HCT116 (cell line): ENCODE measurements at regions not wholly inside any gene's neighbourhood (a gene's known extent, or its start where the extent isn't known, plus 50 kb on each side); places are given as distances from the start of the nearest gene placed in this dataset.

Source experiments
- ATAC-seq: fragments of 200-7000 bp; cut with Tn5 transposase; 2 replicates; pipeline ENCODE4 v1.9.1; 2020; ENCODE audit warnings: mild to moderate bottlenecking, moderate library complexity
- BruUV-seq: library from RNA; stranded (reverse); fragments of 400-500 nt; replicated peaks from 2 replicates; lab custom pipeline; 2021; lab: Mats Ljungman, UMichigan
- CTCF ChIA-PET: fragments of 300-600 bp; sonication (Branson Sonifier 250); formaldehyde crosslinking; loops from one replicate; lab custom pipeline; 2021; ENCODE audit warnings: antibody characterized with exemption; lab: Charles Lee
- POLR2A ChIA-PET: fragments of 300-600, 350-600 bp; sonication (Branson Sonifier 250); formaldehyde crosslinking; loops from one replicate; lab custom pipeline; 2021; ENCODE audit warnings: antibody characterized with exemption; lab: Charles Lee
- RAD21 ChIA-PET, 2 experiments: fragments of 300-600 bp; sonication (Branson Sonifier 250); formaldehyde crosslinking; loops; one replicate each; lab custom pipeline; 2023; ENCODE audit warnings: low total read pairs in 2 of 2; ENCODE audit not compliant: uncharacterized antibody in 2 of 2, unreplicated experiment in 2 of 2, low non-redundant PET in 1 of 2; lab: Charles Lee
- DNase-seq: peaks from one replicate; pipeline ENCODE4 v3.0.0-alpha.2; 2010; ENCODE audit warnings: low read depth, low spot score
- H2AFZ ChIP-seq: fragments of 200-600 bp; shearing (Covaris generic), sonication (generic); 2 replicates; pipeline ENCODE4 v1.6.1; 2017; ENCODE audit warnings: low read depth, mixed run types, mixed read lengths, antibody characterized with exemption, low read length; ENCODE audit not compliant: poor library complexity, severe bottlenecking
- H3K27ac ChIP-seq: 2 replicates; pipeline ENCODE4 v1.5.1; 2012; ENCODE audit warnings: low read depth, low read length
- H3K27me3 ChIP-seq: fragments of 200-600 bp; sonication (generic); 2 replicates; pipeline ENCODE4 v1.6.1; 2016; ENCODE audit warnings: mixed run types, low read length, mixed read lengths; ENCODE audit not compliant: insufficient read depth
- H3K36me3 ChIP-seq, 2 experiments: fragments of 200-500 bp in 1 of 2; fragments of 200-600 bp in 1 of 2; sonication (Bioruptor generic) in 1 of 2; sonication (generic) in 1 of 2; 2 replicates each; pipeline versions ENCODE4 v1.5.1 to v1.6.1; 2014 to 2016; ENCODE audit warnings: low read length in 2 of 2, inconsistent platforms in 1 of 2, mixed read lengths in 1 of 2, mixed run types in 1 of 2; ENCODE audit not compliant: insufficient read depth in 2 of 2, control insufficient read depth in 1 of 2
- H3K4me1 ChIP-seq, 2 experiments: fragments of 200-600 bp in 1 of 2; sonication (generic) in 1 of 2; 2 replicates each; pipeline versions ENCODE4 v1.5.1 to v1.6.1; 2012 to 2017; ENCODE audit warnings: low read length in 2 of 2, inconsistent platforms in 1 of 2, mild to moderate bottlenecking in 1 of 2, mixed read lengths in 1 of 2, mixed run types in 1 of 2, moderate library complexity in 1 of 2; ENCODE audit not compliant: insufficient read depth in 2 of 2, control insufficient read depth in 1 of 2
- H3K4me2 ChIP-seq: fragments of 200-600 bp; sonication (generic); 2 replicates; pipeline ENCODE4 v1.6.1; 2017; ENCODE audit warnings: mixed run types, low read length, mixed read lengths
- H3K4me3 ChIP-seq, 2 experiments: fragments of 200-600 bp in 1 of 2; sonication (generic) in 1 of 2; replicated peaks in 1 of 2; 2 replicates each; pipeline ENCODE4 v1.5.1; 2011 to 2016; ENCODE audit warnings: low read length in 2 of 2, control low read depth in 1 of 2, low read depth in 1 of 2, mild to moderate bottlenecking in 1 of 2, mixed read lengths in 1 of 2, mixed run types in 1 of 2
- H3K79me2 ChIP-seq: fragments of 200-600 bp; sonication (generic); 2 replicates; pipeline ENCODE4 v1.6.1; 2017; ENCODE audit warnings: mild to moderate bottlenecking, mixed run types, low read length, moderate library complexity, mixed read lengths; ENCODE audit not compliant: insufficient read depth
- H3K9ac ChIP-seq: fragments of 200-600 bp; sonication (generic); 2 replicates; pipeline ENCODE4 v1.6.1; 2016; ENCODE audit warnings: low read length, mixed read lengths
- H3K9me2 ChIP-seq: fragments of 200-600 bp; sonication (generic), shearing (Covaris generic); 2 replicates; pipeline ENCODE4 v1.6.1; 2017; ENCODE audit warnings: mixed run types, mild to moderate bottlenecking, moderate library complexity; ENCODE audit not compliant: insufficient read depth
- H3K9me3 ChIP-seq, 2 experiments: fragments of 200-500 bp in 1 of 2; fragments of 200-600 bp in 1 of 2; sonication (Bioruptor generic) in 1 of 2; sonication (generic) in 1 of 2; 2 replicates each; pipeline ENCODE4 v1.6.1; 2014 to 2017; ENCODE audit warnings: low read length in 2 of 2, mixed read lengths in 2 of 2, inconsistent platforms in 1 of 2, low read depth in 1 of 2, mild to moderate bottlenecking in 1 of 2, mixed run types in 1 of 2, moderate library complexity in 1 of 2; ENCODE audit not compliant: control insufficient read depth in 1 of 2, insufficient read depth in 1 of 2
- H4K20me1 ChIP-seq: fragments of 200-600 bp; sonication (generic), shearing (Covaris generic); 2 replicates; pipeline ENCODE4 v1.6.1; 2017; ENCODE audit warnings: mixed run types, mild to moderate bottlenecking, moderate library complexity; ENCODE audit not compliant: insufficient read depth
- CBX3 ChIP-seq: IDR thresholded peaks from 2 replicates; pipeline ENCODE4 v1.6.1; 2012; ENCODE audit warnings: low read depth
- CEBPB ChIP-seq: IDR thresholded peaks from 2 replicates; pipeline ENCODE4 v1.6.1; 2012; ENCODE audit warnings: low read depth
- CTCF ChIP-seq, 3 experiments: fragments of 200-600 bp in 1 of 3; sonication (generic) in 1 of 3; IDR thresholded peaks in 2 of 3; conservative IDR thresholded peaks in 1 of 3; 2 replicates each; pipeline ENCODE4 v1.5.1; 2012 to 2017; ENCODE audit warnings: low read depth in 2 of 3, low read length in 2 of 3, antibody characterized with exemption in 1 of 3, borderline replicate concordance in 1 of 3, control low read depth in 1 of 3, mild to moderate bottlenecking in 1 of 3, mixed read lengths in 1 of 3, mixed run types in 1 of 3, moderate library complexity in 1 of 3; ENCODE audit not compliant: insufficient read depth in 1 of 3
- EGR1 ChIP-seq: IDR thresholded peaks from 2 replicates; pipeline ENCODE4 v1.6.1; 2012; ENCODE audit warnings: low read depth
- ELF1 ChIP-seq: IDR thresholded peaks from 2 replicates; pipeline ENCODE4 v1.6.1; 2012; ENCODE audit warnings: low read depth, borderline replicate concordance
- EZH2 ChIP-seq: fragments of 200-600 bp; sonication (generic); IDR thresholded peaks from 2 replicates; pipeline ENCODE4 v1.6.1; 2017; ENCODE audit warnings: antibody characterized with exemption, mixed run types
- EZH2phosphoT487 ChIP-seq: fragments of 200-600 bp; IDR thresholded peaks from 2 replicates; pipeline ENCODE4 v1.6.1; 2018; ENCODE audit warnings: antibody characterized with exemption, borderline replicate concordance
- FOSL1 ChIP-seq: IDR thresholded peaks from 2 replicates; pipeline ENCODE4 v1.6.1; 2012; ENCODE audit warnings: low read depth
- JUND ChIP-seq: IDR thresholded peaks from 2 replicates; pipeline ENCODE4 v1.6.1; 2012
- RAD21 ChIP-seq: IDR thresholded peaks from 2 replicates; pipeline ENCODE4 v1.6.1; 2012; ENCODE audit warnings: low read depth, mild to moderate bottlenecking
- SIN3A ChIP-seq: IDR thresholded peaks from 2 replicates; pipeline ENCODE4 v1.6.1; 2012; ENCODE audit warnings: low read depth
- SP1 ChIP-seq: IDR thresholded peaks from 2 replicates; pipeline ENCODE4 v1.6.1; 2012; ENCODE audit warnings: low read depth
- SRF ChIP-seq: IDR thresholded peaks from 2 replicates; pipeline ENCODE4 v1.6.1; 2012; ENCODE audit warnings: low read depth
- ZNF274 ChIP-seq: fragments of 200-500 bp; sonication (Bioruptor generic); IDR thresholded peaks from 2 replicates; pipeline ENCODE4 v1.6.1; 2014; ENCODE audit warnings: mild to moderate bottlenecking, low read depth, low read length, inconsistent platforms
- intact Hi-C: fragments of 100-400 bp; cut with micrococcal nuclease; formaldehyde crosslinking; loops from 2 replicates; pipeline ENCODE4 v1.10.0; 2022

GRCh38 chr3:96622878-96623277 is 191.5 kb upstream of the EPHA6 start:
- Histone ChIP-seq H3K4me2 (no peak overlapping the region), H3K9ac (no peak overlapping the region), H3K27ac (no peak overlapping the region), H3K27me3 (no peaks in the 10 kb centered on the region), H3K4me3 (no peak overlapping the region), H3K36me3 (no peaks in the 10 kb centered on the region), H3K9me2 (no peaks in the 10 kb centered on the region), H3K79me2 (no peaks in the 10 kb centered on the region), H3K9me3 (peaks cover 4 to 13% of the 10 kb centered on the region in 2 experiments; a peak in 2 of 4 replicates), H3K4me1 (no peaks in the 10 kb centered on the region), H4K20me1 (no peaks in the 10 kb centered on the region), H2AFZ (no peak overlapping the region)
- CTCF ChIA-PET: no interaction called here
- RAD21 ChIA-PET: no interaction called here
- no peak for DNase-seq
- no peak for TF ChIP-seq CEBPB
- no peak for TF ChIP-seq CTCF (IDR thresholded peaks at IDR 0.05 in 2 of 3, conservative IDR thresholded peaks at IDR 0.05 in 1 of 3; ENCODE audit: borderline replicate concordance in 1 of 3, insufficient read depth in 1 of 3, low read depth in 2 of 3, low read length in 2 of 3)
- TF ChIP-seq CBX3: no peak
- no peak for TF ChIP-seq ZNF274
- TF ChIP-seq SRF: no peak
- TF ChIP-seq FOSL1: no peak
- POLR2A ChIA-PET: no interaction called here
- BruUV-seq: no TSS peak
- no peak for ATAC-seq
- intact Hi-C loops: no loop called here

- TF ChIP-seq FOSL1: no peak
- no peak for TF ChIP-seq RAD21
- TF ChIP-seq SIN3A: no peak
- TF ChIP-seq EZH2: no peak
- TF ChIP-seq EGR1: no peak
- TF ChIP-seq ELF1: no peak
- TF ChIP-seq EZH2phosphoT487: no peak
- no peak for TF ChIP-seq JUND
- TF ChIP-seq SRF: no peak
- TF ChIP-seq CTCF (IDR thresholded peaks at IDR 0.05 in 2 of 3, conservative IDR thresholded peaks at IDR 0.05 in 1 of 3; ENCODE audit: borderline replicate concordance in 1 of 3, insufficient read depth in 1 of 3, low read depth in 2 of 3, low read length in 2 of 3): no peak
- TF ChIP-seq SP1: no peak
- no peak for TF ChIP-seq CBX3
- intact Hi-C loops: no loop called here
- BruUV-seq: no TSS peak
- no peak for DNase-seq
- H3K4me1 ChIP-seq: no peaks in the 10 kb centered on the region
- ChIA-PET CTCF (no interaction called here), RAD21 (no interaction called here), POLR2A (no interaction called here)
- no peaks in the 10 kb centered on the region for H3K79me2 ChIP-seq
- no peaks in the 10 kb centered on the region for H4K20me1 ChIP-seq
- no peaks in the 10 kb centered on the region for H3K9me2 ChIP-seq
- no peak overlapping the region for H3K4me3 ChIP-seq
- H3K27ac ChIP-seq: no peak overlapping the region
- H3K9me3 ChIP-seq: peaks cover 8 to 10% of the 10 kb centered on the region in 2 experiments; a peak in 3 of 4 replicates
- H3K36me3 ChIP-seq: no peaks in the 10 kb centered on the region
- H3K4me2 ChIP-seq: no peak overlapping the region
- H3K9ac ChIP-seq: no peak overlapping the region
- no peak for ATAC-seq
- H2AFZ ChIP-seq: no peak overlapping the region
- no peaks in the 10 kb centered on the region for H3K27me3 ChIP-seq
Observed at GRCh38 chr3:96631050-96631449, 183.3 kb upstream of the EPHA6 start.
